DND-41 (cell line): ENCODE measurements at regions not wholly inside any gene's neighbourhood (a gene's known extent, or its start where the extent isn't known, plus 50 kb on each side); places are given as distances from the start of the nearest gene placed in this dataset.

ENCODE experiments used
- ATAC-seq: fragments of 200-7000 bp; cut with Tn5 transposase; 3 replicates; pipeline ENCODE4 v1.9.1; 2021; ENCODE audit warnings: low read depth; ENCODE audit not compliant: insufficient read depth
- DNase-seq: peaks from one replicate; pipeline ENCODE4 v3.0.0-alpha.2; 2020
- H2AFZ ChIP-seq: 2 replicates; pipeline ENCODE4 v1.6.0; 2012; ENCODE audit warnings: low read depth, low read length
- H3K27ac ChIP-seq: 2 replicates; pipeline ENCODE4 v1.5.1; 2012; ENCODE audit warnings: low read length, inconsistent platforms
- H3K27me3 ChIP-seq: fragments of 200-600 bp; sonication (generic); 2 replicates; pipeline ENCODE4 v1.6.0; 2012; ENCODE audit warnings: low read length, mild to moderate bottlenecking, inconsistent platforms; ENCODE audit not compliant: insufficient read depth, poor library complexity
- H3K36me3 ChIP-seq: 2 replicates; pipeline ENCODE4 v1.5.1; 2012; ENCODE audit warnings: low read length, inconsistent platforms; ENCODE audit not compliant: insufficient read depth
- H3K4me1 ChIP-seq: 2 replicates; pipeline ENCODE4 v1.5.1; 2012; ENCODE audit warnings: mild to moderate bottlenecking, low read length; ENCODE audit not compliant: insufficient read depth
- H3K4me2 ChIP-seq: 2 replicates; pipeline ENCODE4 v1.6.0; 2012; ENCODE audit warnings: mild to moderate bottlenecking, moderate library complexity, low read length, inconsistent platforms; ENCODE audit not compliant: insufficient read depth
- H3K4me3 ChIP-seq, 2 experiments: fragments of 200-600 bp in 1 of 2; shearing (Covaris generic) in 1 of 2; 2 replicates each; pipeline ENCODE4 v1.5.1; 2012 to 2016; ENCODE audit warnings: inconsistent platforms in 2 of 2, low read length in 2 of 2, mild to moderate bottlenecking in 2 of 2, low read depth in 1 of 2, moderate library complexity in 1 of 2
- H3K79me2 ChIP-seq: 2 replicates; pipeline ENCODE4 v1.6.0; 2012; ENCODE audit warnings: low read length, inconsistent platforms; ENCODE audit not compliant: insufficient read depth
- H3K9ac ChIP-seq: 2 replicates; pipeline ENCODE4 v1.6.0; 2012; ENCODE audit warnings: low read depth, mild to moderate bottlenecking, inconsistent platforms, low read length, moderate library complexity
- H3K9me3 ChIP-seq: 2 replicates; pipeline ENCODE4 v1.5.1; 2012; ENCODE audit warnings: low read length, moderate library complexity, mild to moderate bottlenecking, inconsistent platforms; ENCODE audit not compliant: insufficient read depth, severe bottlenecking
- H4K20me1 ChIP-seq: 2 replicates; pipeline ENCODE4 v1.6.0; 2012; ENCODE audit warnings: low read length; ENCODE audit not compliant: insufficient read depth
- EZH2 ChIP-seq: IDR thresholded peaks from 3 replicates; pipeline ENCODE4 v1.6.1; 2012; ENCODE audit warnings: borderline replicate concordance, low read depth, mild to moderate bottlenecking, moderate library complexity, low read length, inconsistent platforms; ENCODE audit not compliant: severe bottlenecking
- TF ChIP-seq, protein P1 (sequence below): IDR thresholded peaks from 2 replicates; pipeline ENCODE4 v1.5.1; 2012; ENCODE audit warnings: borderline replicate concordance, low read length, moderate library complexity, mild to moderate bottlenecking; ENCODE audit not compliant: poor library complexity, severe bottlenecking; ENCODE audit errors: extremely low read depth

DNA sequence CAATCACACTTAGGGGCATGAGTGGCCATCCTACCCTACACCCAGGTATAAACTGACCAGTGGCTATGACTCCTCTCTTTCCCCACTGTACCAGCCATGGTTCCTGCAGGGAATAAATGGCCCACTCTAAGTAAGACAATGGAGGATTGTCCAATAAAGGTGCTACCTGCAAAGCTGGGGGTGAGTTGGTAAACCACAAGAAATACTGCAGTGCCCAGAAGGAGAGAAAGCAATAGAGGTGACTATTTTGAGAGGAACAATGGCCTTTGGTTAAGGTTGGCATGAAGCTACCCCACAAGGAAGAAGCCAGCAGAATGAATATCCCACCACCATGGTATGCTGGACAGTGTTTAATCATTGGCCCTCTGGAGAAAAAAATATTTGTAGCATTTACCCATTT is 233.3 kb upstream of the ECI2 start:
- no peak overlapping the region for H3K4me3 ChIP-seq
- ATAC-seq (no peak), DNase-seq (no peak)
- no peaks in the 10 kb centered on the region for H3K9me3 ChIP-seq
- no peaks in the 10 kb centered on the region for H3K36me3 ChIP-seq
- H4K20me1 ChIP-seq, result no peaks in the 10 kb centered on the region
- H3K4me2 ChIP-seq, result no peak overlapping the region
- TF ChIP-seq EZH2, result no peak
- H2AFZ ChIP-seq, result no peak overlapping the region
- no peak overlapping the region for H3K27ac ChIP-seq
- no peaks in the 10 kb centered on the region for H3K27me3 ChIP-seq
- H3K4me1 ChIP-seq, result no peaks in the 10 kb centered on the region
- no peaks in the 10 kb centered on the region for H3K79me2 ChIP-seq
- no peak overlapping the region for H3K9ac ChIP-seq

DNA sequence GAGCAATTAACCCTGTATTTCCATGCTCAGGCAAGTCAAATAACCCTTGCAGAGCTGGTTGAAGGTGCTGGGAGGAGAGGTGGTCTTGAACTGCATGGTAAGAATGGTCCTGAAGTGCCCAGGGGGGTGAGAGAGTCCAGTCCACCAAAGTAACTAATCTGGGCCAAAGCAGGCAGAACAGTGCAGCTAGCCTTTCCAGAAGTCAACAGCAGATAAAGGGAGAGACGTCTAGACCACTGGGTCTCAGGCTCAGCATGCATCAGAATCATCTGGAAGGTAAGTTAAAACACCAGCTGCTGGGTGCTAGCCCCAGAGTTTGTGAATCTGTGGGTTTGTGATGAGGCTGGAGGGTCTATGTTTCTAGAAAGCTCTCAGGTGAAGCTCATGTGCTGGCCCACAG is 232.3 kb upstream of the ECI2 start:
- no peak overlapping the region for H3K4me2 ChIP-seq
- H3K36me3 ChIP-seq, result no peaks in the 10 kb centered on the region
- no peaks in the 10 kb centered on the region for H3K4me1 ChIP-seq
- no peaks in the 10 kb centered on the region for H3K9me3 ChIP-seq
- no peak overlapping the region for H2AFZ ChIP-seq
- H3K4me3 ChIP-seq, result no peak overlapping the region
- DNase-seq, result no peak
- no peak overlapping the region for H3K9ac ChIP-seq
- H3K27ac ChIP-seq, result no peak overlapping the region
- no peaks in the 10 kb centered on the region for H4K20me1 ChIP-seq
- H3K27me3 ChIP-seq, result peaks cover 1% of the 10 kb centered on the region
- no peaks in the 10 kb centered on the region for H3K79me2 ChIP-seq
- no peak for ATAC-seq
- TF ChIP-seq EZH2, result no peak
- TF ChIP-seq, protein P1, sequence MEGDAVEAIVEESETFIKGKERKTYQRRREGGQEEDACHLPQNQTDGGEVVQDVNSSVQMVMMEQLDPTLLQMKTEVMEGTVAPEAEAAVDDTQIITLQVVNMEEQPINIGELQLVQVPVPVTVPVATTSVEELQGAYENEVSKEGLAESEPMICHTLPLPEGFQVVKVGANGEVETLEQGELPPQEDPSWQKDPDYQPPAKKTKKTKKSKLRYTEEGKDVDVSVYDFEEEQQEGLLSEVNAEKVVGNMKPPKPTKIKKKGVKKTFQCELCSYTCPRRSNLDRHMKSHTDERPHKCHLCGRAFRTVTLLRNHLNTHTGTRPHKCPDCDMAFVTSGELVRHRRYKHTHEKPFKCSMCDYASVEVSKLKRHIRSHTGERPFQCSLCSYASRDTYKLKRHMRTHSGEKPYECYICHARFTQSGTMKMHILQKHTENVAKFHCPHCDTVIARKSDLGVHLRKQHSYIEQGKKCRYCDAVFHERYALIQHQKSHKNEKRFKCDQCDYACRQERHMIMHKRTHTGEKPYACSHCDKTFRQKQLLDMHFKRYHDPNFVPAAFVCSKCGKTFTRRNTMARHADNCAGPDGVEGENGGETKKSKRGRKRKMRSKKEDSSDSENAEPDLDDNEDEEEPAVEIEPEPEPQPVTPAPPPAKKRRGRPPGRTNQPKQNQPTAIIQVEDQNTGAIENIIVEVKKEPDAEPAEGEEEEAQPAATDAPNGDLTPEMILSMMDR, result no peak

DNA sequence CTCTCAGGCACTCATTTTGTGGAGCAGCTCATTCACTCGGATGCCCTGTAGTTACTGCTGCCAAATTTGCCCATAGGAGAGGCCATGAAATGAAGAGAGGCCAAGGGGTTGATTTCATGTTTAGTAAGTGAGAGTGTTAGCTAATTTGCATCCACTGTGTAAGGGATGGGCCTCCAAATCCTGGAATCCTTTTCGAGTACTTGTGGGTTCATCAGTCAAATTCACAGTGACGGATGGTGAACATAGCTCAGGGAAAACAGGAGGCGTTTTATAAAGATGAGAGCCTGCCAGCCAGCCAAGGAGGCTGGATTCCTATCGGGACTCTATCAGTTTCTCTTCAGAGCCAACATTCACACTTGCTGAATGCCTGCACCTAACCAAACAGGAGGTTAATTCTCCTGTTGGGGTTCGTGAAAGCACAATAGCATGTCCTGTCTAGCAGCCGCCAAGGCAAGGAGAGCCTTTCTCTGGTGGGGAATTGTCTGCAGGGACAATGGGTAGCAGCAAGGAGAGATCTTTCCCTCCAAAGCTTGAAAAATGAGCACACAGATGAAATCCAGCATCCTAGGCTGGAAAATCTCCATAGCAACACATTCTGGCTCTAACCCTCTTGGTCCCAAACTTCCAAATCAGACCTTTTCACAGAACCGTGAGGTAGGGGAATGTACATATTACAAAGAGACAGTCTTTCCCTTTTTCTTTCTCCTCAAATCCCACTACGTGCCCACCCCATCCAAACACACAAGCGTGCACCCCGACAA is 231.4 kb upstream of the ECI2 start:
- no peak for ATAC-seq
- H3K27ac ChIP-seq, result no peak overlapping the region
- no peak overlapping the region for H3K9ac ChIP-seq
- no peak overlapping the region for H3K4me2 ChIP-seq
- H2AFZ ChIP-seq, result no peak overlapping the region
- no peak overlapping the region for H3K4me3 ChIP-seq
- H3K27me3 ChIP-seq, result peaks cover 7% of the 10 kb centered on the region
- no peaks in the 10 kb centered on the region for H3K9me3 ChIP-seq
- H3K4me1 ChIP-seq, result no peaks in the 10 kb centered on the region
- no peaks in the 10 kb centered on the region for H3K36me3 ChIP-seq
- DNase-seq, result no peak
- TF ChIP-seq, protein P1, result no peak
- no peak for TF ChIP-seq EZH2
- no peaks in the 10 kb centered on the region for H4K20me1 ChIP-seq
- H3K79me2 ChIP-seq, result no peaks in the 10 kb centered on the region

DNA sequence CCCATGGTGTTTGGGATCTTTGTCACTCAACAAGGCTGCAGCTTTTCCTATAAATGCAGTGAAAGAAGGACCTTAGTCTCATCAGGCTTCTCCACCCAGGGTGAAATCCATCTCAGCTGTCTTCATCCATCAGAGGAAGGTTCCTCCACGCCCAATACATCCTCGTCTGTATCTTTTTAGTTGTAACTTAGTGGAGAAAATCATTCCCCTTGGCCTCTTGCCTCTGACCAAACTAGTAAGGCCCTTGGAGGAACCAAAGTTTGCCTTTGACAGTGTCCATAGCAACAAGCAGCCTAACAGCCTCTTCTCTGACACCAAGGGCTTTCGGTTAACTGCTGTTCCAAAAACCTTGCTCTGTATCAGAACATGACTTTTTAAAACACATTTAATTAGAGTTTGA is 230.3 kb upstream of the ECI2 start:
- DNase-seq, result no peak
- no peaks in the 10 kb centered on the region for H3K9me3 ChIP-seq
- H3K9ac ChIP-seq, result no peak overlapping the region
- peaks cover 7% of the 10 kb centered on the region for H3K27me3 ChIP-seq
- no peaks in the 10 kb centered on the region for H3K36me3 ChIP-seq
- H3K4me2 ChIP-seq, result no peak overlapping the region
- TF ChIP-seq EZH2, result no peak
- TF ChIP-seq, protein P1, result no peak
- no peak for ATAC-seq
- no peak overlapping the region for H3K27ac ChIP-seq
- no peaks in the 10 kb centered on the region for H4K20me1 ChIP-seq
- H2AFZ ChIP-seq, result no peak overlapping the region
- no peaks in the 10 kb centered on the region for H3K79me2 ChIP-seq
- no peak overlapping the region for H3K4me3 ChIP-seq
- H3K4me1 ChIP-seq, result no peaks in the 10 kb centered on the region
